ENCODE measurements at regions not wholly inside any gene's neighbourhood (a gene's known extent, or its start where the extent isn't known, plus 50 kb on each side); places are given as distances from the start of the nearest gene placed in this dataset.

GRCh38 chr14:38125481-38126037, 82.1 kb upstream of the SSTR1 start:
- DNase-seq, result no peak

- DNase-seq, result no peak
Measured at GRCh38 chr14:38127356-38127755, 80.3 kb upstream of the SSTR1 start.

GRCh38 chr14:38127784-38128183, 79.9 kb upstream of the SSTR1 start:
- no peak for DNase-seq

- no peak for DNase-seq
Measured at GRCh38 chr14:38128640-38129039, 79.1 kb upstream of the SSTR1 start.

- DNase-seq, result no peak
Measured at GRCh38 chr14:38129192-38129591, 78.5 kb upstream of the SSTR1 start.

GRCh38 chr14:38129705-38130104, 78.0 kb upstream of the SSTR1 start:
- no peak for DNase-seq

GRCh38 chr14:38134416-38135030, 73.2 kb upstream of the SSTR1 start:
- DNase-seq, result no peak

- no peak for DNase-seq
Measured at GRCh38 chr14:38135106-38135867, 72.4 kb upstream of the SSTR1 start.

- DNase-seq, result no peak
Measured at GRCh38 chr14:38137005-38137404, 70.7 kb upstream of the SSTR1 start.

GRCh38 chr14:38138473-38139138, 69.1 kb upstream of the SSTR1 start:
- no peak for DNase-seq

GRCh38 chr14:38139926-38140325, 67.8 kb upstream of the SSTR1 start:
- no peak for DNase-seq

GRCh38 chr14:38143170-38143569, 64.5 kb upstream of the SSTR1 start:
- no peak for DNase-seq

- no peak for DNase-seq
Measured at GRCh38 chr14:38143659-38144505, 63.8 kb upstream of the SSTR1 start.

- DNase-seq, result no peak
Measured at GRCh38 chr14:38145142-38145541, 62.6 kb upstream of the SSTR1 start.

- DNase-seq, result no peak
Measured at GRCh38 chr14:38150075-38150474, 57.6 kb upstream of the SSTR1 start.
